ENCODE measurements at regions not wholly inside any gene's neighbourhood (a gene's known extent, or its start where the extent isn't known, plus 50 kb on each side); places are given as distances from the start of the nearest gene placed in this dataset.

GRCh38 chr4:3867403-3868100, 101.4 kb downstream of the ADRA2C start:
- ATAC-seq (replicated peaks in 1 of 4), result no peak
- no peak overlapping the region for H3K4me3 Mint-ChIP-seq
- peaks cover 0 to 12% of the 10 kb centered on the region in 2 experiments for H3K4me1 ChIP-seq (ENCODE audit: control insufficient read depth in 1 of 2, extremely low read depth in 1 of 2, insufficient read depth in 2 of 2, low read length in 2 of 2)
- no peaks in the 10 kb centered on the region for H3K36me3 Mint-ChIP-seq
- H3K27ac Mint-ChIP-seq, result no peak overlapping the region
- peaks cover 31 to 47% of the 10 kb centered on the region in 2 donors for H3K27me3 Mint-ChIP-seq
- H3K4me1 Mint-ChIP-seq, result peaks cover 5 to 11% (median 6%) of the 10 kb centered on the region in 3 donors
- no peaks in the 10 kb centered on the region for H3K9me3 ChIP-seq
- WGBS (ENCODE audit: insufficient coverage), result 86% methylated on average over 15 of the region's 16 CpGs
- DNase-seq, result no peak
- H3K36me3 ChIP-seq (ENCODE audit: control insufficient read depth in 2 of 2, extremely low read depth in 1 of 2, insufficient read depth in 1 of 2, low read length in 1 of 2), result no peaks in the 10 kb centered on the region
- no peaks in the 10 kb centered on the region for H3K9me3 Mint-ChIP-seq
- peaks cover 0 to 93% of the 10 kb centered on the region in 2 experiments for H3K27me3 ChIP-seq (replicated peaks in 1 of 2; ENCODE audit: control insufficient read depth in 2 of 2, extremely low read depth in 1 of 2, insufficient read depth in 2 of 2, low read length in 1 of 2)
- ChIA-PET POLR2A (no interaction called here), CTCF (no interaction called here)
- no peak overlapping the region for H3K27ac ChIP-seq (ENCODE audit: low read length)
- H3K4me3 ChIP-seq (ENCODE audit: control insufficient read depth in 1 of 2, extremely low read depth in 1 of 2, low read length in 1 of 2), result no peak overlapping the region

GRCh38 chr4:3868211-3869173, 102.3 kb downstream of the ADRA2C start:
- no peak overlapping the region for H3K27ac Mint-ChIP-seq
- no peak overlapping the region for H3K4me3 Mint-ChIP-seq
- Histone ChIP-seq H3K27me3 (replicated peaks in 1 of 2; ENCODE audit: control insufficient read depth in 2 of 2, extremely low read depth in 1 of 2, insufficient read depth in 2 of 2, low read length in 1 of 2) (peaks cover 0 to 94% of the 10 kb centered on the region in 2 experiments), H3K4me3 (ENCODE audit: control insufficient read depth in 1 of 2, extremely low read depth in 1 of 2, low read length in 1 of 2) (no peak overlapping the region), H3K9me3 (no peaks in the 10 kb centered on the region), H3K27ac (ENCODE audit: low read length) (no peak overlapping the region), H3K4me1 (ENCODE audit: control insufficient read depth in 1 of 2, extremely low read depth in 1 of 2, insufficient read depth in 2 of 2, low read length in 2 of 2) (peaks cover 0 to 12% of the 10 kb centered on the region in 2 experiments), H3K36me3 (ENCODE audit: control insufficient read depth in 2 of 2, extremely low read depth in 1 of 2, insufficient read depth in 1 of 2, low read length in 1 of 2) (no peaks in the 10 kb centered on the region)
- H3K4me1 Mint-ChIP-seq, result peaks cover 5 to 11% (median 6%) of the 10 kb centered on the region in 3 donors
- CTCF ChIA-PET, result no interaction called here
- ATAC-seq (replicated peaks in 1 of 4), result no peak
- no peaks in the 10 kb centered on the region for H3K9me3 Mint-ChIP-seq
- 78% methylated on average over 16 of the region's 22 CpGs for WGBS (ENCODE audit: insufficient coverage)
- no peak for DNase-seq
- H3K27me3 Mint-ChIP-seq, result peaks cover 38 to 49% of the 10 kb centered on the region in 2 donors
- POLR2A ChIA-PET, result no interaction called here
- no peaks in the 10 kb centered on the region for H3K36me3 Mint-ChIP-seq

GRCh38 chr4:3869174-3869572, 103.0 kb downstream of the ADRA2C start:
- peaks cover 5 to 11% (median 6%) of the 10 kb centered on the region in 3 donors for H3K4me1 Mint-ChIP-seq

GRCh38 chr4:3869661-3870566, 103.7 kb downstream of the ADRA2C start:
- Histone ChIP-seq H3K9me3 (no peaks in the 10 kb centered on the region), H3K27ac (ENCODE audit: low read length) (no peak overlapping the region), H3K36me3 (ENCODE audit: control insufficient read depth in 2 of 2, extremely low read depth in 1 of 2, insufficient read depth in 1 of 2, low read length in 1 of 2) (no peaks in the 10 kb centered on the region), H3K4me1 (ENCODE audit: control insufficient read depth in 1 of 2, extremely low read depth in 1 of 2, insufficient read depth in 2 of 2, low read length in 2 of 2) (peaks cover 0 to 12% of the 10 kb centered on the region in 2 experiments), H3K27me3 (replicated peaks in 1 of 2; ENCODE audit: control insufficient read depth in 2 of 2, extremely low read depth in 1 of 2, insufficient read depth in 2 of 2, low read length in 1 of 2) (peaks cover 0 to 94% of the 10 kb centered on the region in 2 experiments), H3K4me3 (ENCODE audit: control insufficient read depth in 1 of 2, extremely low read depth in 1 of 2, low read length in 1 of 2) (no peak overlapping the region)
- H3K36me3 Mint-ChIP-seq, result no peaks in the 10 kb centered on the region
- DNase-seq (no peak), ATAC-seq (replicated peaks in 1 of 4) (no peak)
- 80% methylated on average over 16 of the region's 22 CpGs for WGBS (ENCODE audit: insufficient coverage)
- H3K27ac Mint-ChIP-seq, result no peak overlapping the region
- H3K9me3 Mint-ChIP-seq, result no peaks in the 10 kb centered on the region
- peak overlapping the region in 1 of 3 donors; percentile 59 for H3K4me3 Mint-ChIP-seq
- ChIA-PET POLR2A (no interaction called here), CTCF (interaction anchor here in 1 of 2 donors (0.5 kb wide), 1 partner anchor 11 kb away, joined by 3 read pairs; no protein-coding TSS in a partner anchor)
- H3K4me1 Mint-ChIP-seq, result peaks cover 5 to 11% (median 6%) of the 10 kb centered on the region in 3 donors
- H3K27me3 Mint-ChIP-seq, result peaks cover 43 to 52% of the 10 kb centered on the region in 2 donors

More at GRCh38 chr4:3869174-3869572, 103.0 kb downstream of the ADRA2C start:
- ChIA-PET POLR2A (no interaction called here), CTCF (no interaction called here)
- H3K4me1 ChIP-seq (ENCODE audit: control insufficient read depth in 1 of 2, extremely low read depth in 1 of 2, insufficient read depth in 2 of 2, low read length in 2 of 2), result peaks cover 0 to 12% of the 10 kb centered on the region in 2 experiments
- H3K4me3 Mint-ChIP-seq, result no peak overlapping the region
- H3K27ac ChIP-seq (ENCODE audit: low read length), result no peak overlapping the region
- peaks cover 38 to 47% of the 10 kb centered on the region in 2 donors for H3K27me3 Mint-ChIP-seq
- H3K4me3 ChIP-seq (ENCODE audit: control insufficient read depth in 1 of 2, extremely low read depth in 1 of 2, low read length in 1 of 2), result no peak overlapping the region
- ATAC-seq (replicated peaks in 1 of 4), result no peak
- no peaks in the 10 kb centered on the region for H3K36me3 Mint-ChIP-seq
- H3K27me3 ChIP-seq (replicated peaks in 1 of 2; ENCODE audit: control insufficient read depth in 2 of 2, extremely low read depth in 1 of 2, insufficient read depth in 2 of 2, low read length in 1 of 2), result peaks cover 0 to 93% of the 10 kb centered on the region in 2 experiments
- H3K27ac Mint-ChIP-seq, result no peak overlapping the region
- 100% methylated on average over 7 of the region's 7 CpGs for WGBS (ENCODE audit: insufficient coverage)
- no peaks in the 10 kb centered on the region for H3K36me3 ChIP-seq (ENCODE audit: control insufficient read depth in 2 of 2, extremely low read depth in 1 of 2, insufficient read depth in 1 of 2, low read length in 1 of 2)
- H3K9me3 ChIP-seq, result no peaks in the 10 kb centered on the region
- no peak for DNase-seq
- no peaks in the 10 kb centered on the region for H3K9me3 Mint-ChIP-seq

GRCh38 chr4:3870567-3870962, 104.4 kb downstream of the ADRA2C start:
- H3K4me3 Mint-ChIP-seq, result peak overlapping the region in 2 of 3 donors; percentile 7 to 59

More at GRCh38 chr4:3870567-3870962, 104.4 kb downstream of the ADRA2C start:
- DNase-seq (no peak), ATAC-seq (replicated peaks in 1 of 4) (no peak)
- H3K27ac Mint-ChIP-seq, result no peak overlapping the region
- Histone ChIP-seq H3K27me3 (replicated peaks in 1 of 2; ENCODE audit: control insufficient read depth in 2 of 2, extremely low read depth in 1 of 2, insufficient read depth in 2 of 2, low read length in 1 of 2) (peaks cover 0 to 94% of the 10 kb centered on the region in 2 experiments), H3K4me1 (ENCODE audit: control insufficient read depth in 1 of 2, extremely low read depth in 1 of 2, insufficient read depth in 2 of 2, low read length in 2 of 2) (peaks cover 0 to 12% of the 10 kb centered on the region in 2 experiments), H3K4me3 (ENCODE audit: control insufficient read depth in 1 of 2, extremely low read depth in 1 of 2, low read length in 1 of 2) (no peak overlapping the region), H3K36me3 (ENCODE audit: control insufficient read depth in 2 of 2, extremely low read depth in 1 of 2, insufficient read depth in 1 of 2, low read length in 1 of 2) (no peaks in the 10 kb centered on the region), H3K9me3 (no peaks in the 10 kb centered on the region), H3K27ac (ENCODE audit: low read length) (no peak overlapping the region)
- peaks cover 5 to 11% (median 6%) of the 10 kb centered on the region in 3 donors for H3K4me1 Mint-ChIP-seq
- no peaks in the 10 kb centered on the region for H3K9me3 Mint-ChIP-seq
- ChIA-PET POLR2A (no interaction called here), CTCF (interaction anchor here in 1 of 2 donors (0.5 kb wide), 1 partner anchor 10 kb away, joined by 3 read pairs; no protein-coding TSS in a partner anchor)
- H3K27me3 Mint-ChIP-seq, result peaks cover 43 to 57% of the 10 kb centered on the region in 2 donors
- no peaks in the 10 kb centered on the region for H3K36me3 Mint-ChIP-seq
- WGBS (ENCODE audit: insufficient coverage), result 83% methylated on average over 1 of the region's 9 CpGs
